GM12878 (cell line): ENCODE measurements at regions not wholly inside any gene's neighbourhood (a gene's known extent, or its start where the extent isn't known, plus 50 kb on each side); places are given as distances from the start of the nearest gene placed in this dataset.

Experiments
- ATAC-seq: fragments of 200-7000 bp; cut with Tn5 transposase; 3 replicates; pipeline ENCODE4 v1.9.1; 2020; ENCODE audit warnings: mild to moderate bottlenecking, moderate library complexity
- BruUV-seq: library from RNA; stranded (reverse); fragments of 400-500 nt; replicated peaks from 2 replicates; lab custom pipeline; 2021; lab: Mats Ljungman, UMichigan
- CTCF ChIA-PET: fragments of 300-600 bp; sonication (Branson Sonifier 250); formaldehyde crosslinking; extraction: SDS; loops from one replicate; lab custom pipeline; 2021; ENCODE audit warnings: inconsistent platforms; lab: Yijun Ruan, JAX
- POLR2A ChIA-PET: fragments of 350-600 bp; formaldehyde crosslinking; extraction: SDS; loops from one replicate; lab custom pipeline; 2021; ENCODE audit warnings: inconsistent platforms; lab: Charles Lee
- RAD21 ChIA-PET: fragments of 300-600 bp; sonication (Branson Sonifier 250); formaldehyde crosslinking; loops from one replicate; lab custom pipeline; 2023; ENCODE audit warnings: antibody characterized with exemption; ENCODE audit not compliant: unreplicated experiment; lab: Charles Lee
- SMC1A ChIA-PET: fragments of 300-600 bp; sonication (Branson Sonifier 250); formaldehyde crosslinking; loops from one replicate; lab custom pipeline; 2023; ENCODE audit not compliant: unreplicated experiment, uncharacterized antibody; lab: Charles Lee
- DNase-seq: peaks from one replicate; pipeline ENCODE4 v3.0.0-alpha.2; 2011; ENCODE audit warnings: low read depth, low spot score
- FAIRE-seq: peaks from 3 replicates; lab custom pipeline; 2011; peaks lifted over from hg19 to GRCh38; lab: Jason Lieb, UNC
- H2AFZ ChIP-seq: 2 replicates; pipeline ENCODE4 v1.6.0; 2011; ENCODE audit warnings: low read depth, low read length, control low read depth; ENCODE audit not compliant: control insufficient read depth
- H3K27ac ChIP-seq: 2 replicates; pipeline ENCODE4 v1.5.1; 2011; ENCODE audit warnings: control low read depth; ENCODE audit not compliant: control insufficient read depth, insufficient read depth
- H3K27me3 ChIP-seq, 2 experiments: replicated peaks in 1 of 2; 2 replicates each; pipeline versions ENCODE4 v1.6.0 to v1.6.1; 2011; ENCODE audit warnings: low read length in 1 of 2; ENCODE audit not compliant: control insufficient read depth in 2 of 2, insufficient read depth in 2 of 2
- H3K36me3 ChIP-seq, 2 experiments: 2 replicates each; pipeline ENCODE4 v1.5.1; 2011; ENCODE audit warnings: low read length in 1 of 2; ENCODE audit not compliant: control insufficient read depth in 2 of 2, insufficient read depth in 2 of 2
- H3K4me1 ChIP-seq: 2 replicates; pipeline ENCODE4 v1.6.1; 2011; ENCODE audit warnings: mild to moderate bottlenecking, low read length, moderate library complexity, mixed read lengths; ENCODE audit not compliant: control insufficient read depth, insufficient read depth
- H3K4me2 ChIP-seq: 2 replicates; pipeline ENCODE4 v1.6.0; 2011; ENCODE audit warnings: control low read depth; ENCODE audit not compliant: control insufficient read depth, insufficient read depth
- H3K4me3 ChIP-seq: fragments of 200-600 bp; sonication (generic); 2 replicates; pipeline ENCODE4 v1.5.1; 2016
- H3K79me2 ChIP-seq: 2 replicates; pipeline ENCODE4 v1.6.0; 2011; ENCODE audit warnings: low read length; ENCODE audit not compliant: control insufficient read depth, insufficient read depth
- H3K9ac ChIP-seq: 2 replicates; pipeline ENCODE4 v1.8.0; 2011; ENCODE audit warnings: low read length, control low read depth, mixed read lengths; ENCODE audit not compliant: control insufficient read depth, insufficient read depth
- H3K9me3 ChIP-seq: replicated peaks from 3 replicates; pipeline ENCODE4 v1.5.1; 2011; ENCODE audit warnings: mild to moderate bottlenecking, low read length; ENCODE audit not compliant: control insufficient read depth, insufficient read depth
- H4K20me1 ChIP-seq: 2 replicates; pipeline ENCODE4 v1.6.0; 2011; ENCODE audit not compliant: control insufficient read depth, insufficient read depth
- BCLAF1 ChIP-seq: fragments of 450-650 bp; IDR thresholded peaks from 2 replicates; pipeline ENCODE4 v1.6.1; 2017; ENCODE audit warnings: antibody characterized with exemption, mild to moderate bottlenecking, moderate library complexity
- CBX3 ChIP-seq: fragments of 200-600 bp; sonication (generic); IDR thresholded peaks from 2 replicates; pipeline ENCODE4 v1.6.1; 2016; ENCODE audit warnings: low read depth, borderline replicate concordance
- CHD1 ChIP-seq: IDR thresholded peaks from 2 replicates; pipeline ENCODE4 v1.6.1; 2012; ENCODE audit warnings: low read depth, low read length, improper control_type of control experiment
- FOXK2 ChIP-seq: fragments of 450-650 bp; IDR thresholded peaks from 2 replicates; pipeline ENCODE4 v1.6.1; 2017; ENCODE audit warnings: mild to moderate bottlenecking, moderate library complexity
- HDAC2 ChIP-seq: fragments of 200-600 bp; sonication (generic); IDR thresholded peaks from 2 replicates; pipeline ENCODE4 v1.6.1; 2017
- HSF1 ChIP-seq: fragments of 150-350 bp; IDR thresholded peaks from 2 replicates; pipeline ENCODE4 v1.6.1; 2014; ENCODE audit warnings: mild to moderate bottlenecking, low read depth, low read length
- MTA3 ChIP-seq: IDR thresholded peaks from 2 replicates; pipeline ENCODE4 v1.6.1; 2012; ENCODE audit warnings: low read length, inconsistent platforms, borderline replicate concordance
- NFYB ChIP-seq: IDR thresholded peaks from 2 replicates; pipeline ENCODE4 v1.6.1; 2011; ENCODE audit warnings: low read depth, mild to moderate bottlenecking, low read length, improper control_type of control experiment, moderate library complexity; ENCODE audit not compliant: insufficient read depth
- SIN3A ChIP-seq: IDR thresholded peaks from 2 replicates; pipeline ENCODE4 v1.6.1; 2012; ENCODE audit warnings: low read depth, low read length, improper control_type of control experiment
- TARDBP ChIP-seq: IDR thresholded peaks from 2 replicates; pipeline ENCODE4 v1.6.1; 2016; ENCODE audit warnings: borderline replicate concordance
- USF2 ChIP-seq: IDR thresholded peaks from 2 replicates; pipeline ENCODE4 v1.6.1; 2011; ENCODE audit warnings: low read depth, low read length, improper control_type of control experiment, borderline replicate concordance
- ZNF207 ChIP-seq: fragments of 450-650 bp; IDR thresholded peaks from 2 replicates; pipeline ENCODE4 v1.6.1; 2014; ENCODE audit warnings: antibody characterized with exemption, mild to moderate bottlenecking, borderline replicate concordance
- WGBS: methylation state at CpG from one replicate; pipeline ENCODE4 v1.1.6; 2016; ENCODE audit warnings: low lambda C conversion rate; ENCODE audit not compliant: insufficient replicate concordance, insufficient coverage; ENCODE audit errors: missing lambda C conversion rate; 5-methylcytosine and 5-hydroxymethylcytosine counted together
- in situ Hi-C: fragments of 300-500 bp; cut with MboI; formaldehyde crosslinking; loops from 9 replicates; pipeline ENCODE4 v1.14.3; 2018; ENCODE audit warnings: mixed read lengths
- intact Hi-C: fragments of 100-400 bp; cut with micrococcal nuclease; formaldehyde crosslinking; loops from one replicate; pipeline ENCODE4 v1.14.2; 2022; ENCODE audit not compliant: unreplicated experiment
- TF ChIP-seq, protein P1 (sequence below): fragments of 450-650 bp; IDR thresholded peaks from 2 replicates; pipeline ENCODE4 v1.6.1; 2017; ENCODE audit warnings: mild to moderate bottlenecking

DNA sequence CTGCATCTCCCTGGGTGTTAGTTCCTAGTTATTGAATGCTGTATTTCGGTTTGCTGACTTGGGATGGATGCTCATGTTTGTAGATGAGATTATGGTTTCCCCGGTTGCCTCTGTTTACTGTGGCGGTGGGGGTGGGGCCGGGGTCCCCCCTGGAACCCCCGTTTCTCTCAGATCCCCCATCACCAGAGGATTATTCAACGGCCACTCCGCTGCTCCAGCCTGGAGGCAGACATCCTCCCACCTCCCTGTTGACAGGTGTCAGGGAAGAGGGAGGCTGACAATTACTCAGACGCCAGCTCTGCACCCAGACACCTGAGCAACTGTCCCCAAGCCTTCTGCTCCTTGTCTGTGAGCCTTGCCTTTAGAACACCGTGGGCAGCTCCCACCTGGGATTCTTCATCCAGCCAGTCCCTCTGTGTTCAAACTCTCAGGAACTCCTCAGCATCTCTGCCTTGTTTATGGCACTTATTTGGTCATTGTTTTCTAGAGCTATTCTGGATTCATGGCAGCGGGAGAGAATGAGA lies 95.9 kb upstream of the PRR20G start:
- no TSS peak for BruUV-seq
- Histone ChIP-seq H3K9me3 (no peaks in the 10 kb centered on the region), H3K36me3 (no peaks in the 10 kb centered on the region), H3K27ac (no peak overlapping the region), H3K4me1 (no peaks in the 10 kb centered on the region), H3K79me2 (no peaks in the 10 kb centered on the region), H3K4me3 (no peak overlapping the region), H2AFZ (no peak overlapping the region), H4K20me1 (no peaks in the 10 kb centered on the region), H3K4me2 (no peak overlapping the region), H3K27me3 (no peaks in the 10 kb centered on the region), H3K9ac (no peak overlapping the region)
- ChIA-PET CTCF (no interaction called here), POLR2A (no interaction called here), RAD21 (no interaction called here), SMC1A (no interaction called here)
- intact Hi-C loops = no loop called here
- whole genome bisulfite sequencing = 30% methylated on average over 10 of the region's 10 CpGs
- ATAC-seq (no peak), DNase-seq (no peak), FAIRE-seq (no peak)
- in situ Hi-C loops = no loop called here
- TF ChIP-seq HDAC2 (no peak), HSF1 (no peak), FOXK2 (no peak), SIN3A (no peak), CHD1 (no peak), TARDBP (no peak), ZNF207 (no peak), MTA3 (no peak), CBX3 (no peak), BCLAF1 (no peak), NFYB (no peak), USF2 (no peak)
- TF ChIP-seq, protein P1, sequence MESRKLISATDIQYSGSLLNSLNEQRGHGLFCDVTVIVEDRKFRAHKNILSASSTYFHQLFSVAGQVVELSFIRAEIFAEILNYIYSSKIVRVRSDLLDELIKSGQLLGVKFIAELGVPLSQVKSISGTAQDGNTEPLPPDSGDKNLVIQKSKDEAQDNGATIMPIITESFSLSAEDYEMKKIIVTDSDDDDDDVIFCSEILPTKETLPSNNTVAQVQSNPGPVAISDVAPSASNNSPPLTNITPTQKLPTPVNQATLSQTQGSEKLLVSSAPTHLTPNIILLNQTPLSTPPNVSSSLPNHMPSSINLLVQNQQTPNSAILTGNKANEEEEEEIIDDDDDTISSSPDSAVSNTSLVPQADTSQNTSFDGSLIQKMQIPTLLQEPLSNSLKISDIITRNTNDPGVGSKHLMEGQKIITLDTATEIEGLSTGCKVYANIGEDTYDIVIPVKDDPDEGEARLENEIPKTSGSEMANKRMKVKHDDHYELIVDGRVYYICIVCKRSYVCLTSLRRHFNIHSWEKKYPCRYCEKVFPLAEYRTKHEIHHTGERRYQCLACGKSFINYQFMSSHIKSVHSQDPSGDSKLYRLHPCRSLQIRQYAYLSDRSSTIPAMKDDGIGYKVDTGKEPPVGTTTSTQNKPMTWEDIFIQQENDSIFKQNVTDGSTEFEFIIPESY = no peak
